AG20443 (cell line): ENCODE measurements at regions not wholly inside any gene's neighbourhood (a gene's known extent, or its start where the extent isn't known, plus 50 kb on each side); places are given as distances from the start of the nearest gene placed in this dataset.

Experiments used
- DNase-seq: peaks from one replicate; pipeline ENCODE4 v3.0.0; 2012; ENCODE audit warnings: low spot score, mixed read lengths

GRCh38 chr13:26456650-26457049 lies 100.8 kb upstream of the WASF3 start:
- no peak for DNase-seq

GRCh38 chr13:26457212-26457611 lies 100.3 kb upstream of the WASF3 start:
- DNase-seq = peak; percentile 24

- DNase-seq = no peak
Measured at GRCh38 chr13:26458196-26458749, 99.2 kb upstream of the WASF3 start.

- no peak for DNase-seq
Measured at GRCh38 chr13:26459276-26460131, 98.0 kb upstream of the WASF3 start.

GRCh38 chr13:26460648-26461047 lies 96.8 kb upstream of the WASF3 start:
- DNase-seq = no peak

GRCh38 chr13:26463296-26463695 lies 94.2 kb upstream of the WASF3 start:
- DNase-seq = peak; percentile 0

GRCh38 chr13:26463848-26464247 lies 93.6 kb upstream of the WASF3 start:
- no peak for DNase-seq

GRCh38 chr13:26465514-26465913 lies 92.0 kb upstream of the WASF3 start:
- DNase-seq = no peak

GRCh38 chr13:26465954-26466353 lies 91.5 kb upstream of the WASF3 start:
- no peak for DNase-seq

GRCh38 chr13:26468265-26468801 lies 89.2 kb upstream of the WASF3 start:
- DNase-seq = no peak

GRCh38 chr13:26469602-26470001 lies 87.9 kb upstream of the WASF3 start:
- no peak for DNase-seq

GRCh38 chr13:26471807-26472206 lies 85.7 kb upstream of the WASF3 start:
- no peak for DNase-seq

GRCh38 chr13:26473571-26474230 lies 83.8 kb upstream of the WASF3 start:
- DNase-seq = no peak

- DNase-seq = no peak
Measured at GRCh38 chr13:26474286-26474685, 83.2 kb upstream of the WASF3 start.

GRCh38 chr13:26475176-26476110 lies 82.0 kb upstream of the WASF3 start:
- no peak for DNase-seq

- DNase-seq = peak; percentile 75
Measured at GRCh38 chr13:26476111-26476781, 81.2 kb upstream of the WASF3 start.

GRCh38 chr13:26476782-26477142 lies 80.7 kb upstream of the WASF3 start:
- DNase-seq = peak; percentile 23

- no peak for DNase-seq
Measured at GRCh38 chr13:26477681-26478080, 79.8 kb upstream of the WASF3 start.

GRCh38 chr13:26480246-26480855 lies 77.1 kb upstream of the WASF3 start:
- peak; percentile 50 for DNase-seq

- DNase-seq = peak; percentile 78
Measured at GRCh38 chr13:26482451-26483197, 74.9 kb upstream of the WASF3 start.
